CD4-positive, alpha-beta T cell (primary cell): ENCODE measurements at regions not wholly inside any gene's neighbourhood (a gene's known extent, or its start where the extent isn't known, plus 50 kb on each side); places are given as distances from the start of the nearest gene placed in this dataset.

Source experiments
- ATAC-seq: fragments of 200-7000 bp; cut with Tn5 transposase; one replicate; pipeline ENCODE4 v1.10.0; 2022; ENCODE audit warnings: mild to moderate bottlenecking; ENCODE audit not compliant: poor library complexity
- CTCF ChIA-PET: fragments of 350-600 bp; sonication (Branson Sonifier 250); formaldehyde crosslinking; loops from one replicate; lab custom pipeline; 2021; ENCODE audit warnings: antibody characterized with exemption, inconsistent platforms; lab: Charles Lee
- POLR2A ChIA-PET: fragments of 350-600 bp; sonication (Branson Sonifier 250); formaldehyde crosslinking; loops from one replicate; lab custom pipeline; 2021; ENCODE audit warnings: antibody characterized with exemption, inconsistent platforms; lab: Charles Lee
- DNase-seq, 14 experiments: peaks; one replicate each; pipeline ENCODE4 v3.0.0-alpha.2; 2013 to 2020; ENCODE audit warnings: mixed read lengths in 2 of 14
- H3K27ac ChIP-seq, 2 donors: one replicate each; pipeline versions ENCODE4 v1.5.1 to v1.7.0; 2013; ENCODE audit warnings: low read length in 2 of 2, low read depth in 1 of 2, mild to moderate bottlenecking in 1 of 2
- H3K27me3 ChIP-seq, 2 experiments: 1 replicate in 1 of 2; 2 replicates in 1 of 2; pipeline versions ENCODE4 v1.6.1 to v1.7.0; 2013; ENCODE audit warnings: low read length in 2 of 2, control low read depth in 1 of 2, mild to moderate bottlenecking in 1 of 2, moderate library complexity in 1 of 2; ENCODE audit not compliant: insufficient read depth in 2 of 2, control insufficient read depth in 1 of 2
- H3K36me3 ChIP-seq: one replicate; pipeline ENCODE4 v1.6.1; 2013; ENCODE audit warnings: low read length, control low read depth; ENCODE audit not compliant: insufficient read depth
- H3K4me1 ChIP-seq: one replicate; pipeline ENCODE4 v1.6.1; 2013; ENCODE audit warnings: low read length, control low read depth; ENCODE audit not compliant: insufficient read depth
- H3K4me3 ChIP-seq: one replicate; pipeline ENCODE4 v1.5.1; 2013; ENCODE audit warnings: mild to moderate bottlenecking, low read length, moderate library complexity
- H3K9me3 ChIP-seq, 2 experiments: 1 replicate in 1 of 2; 2 replicates in 1 of 2; pipeline versions ENCODE4 v1.6.1 to v1.7.0; 2013; ENCODE audit warnings: low read length in 2 of 2, mild to moderate bottlenecking in 2 of 2, control low read depth in 1 of 2, moderate library complexity in 1 of 2; ENCODE audit not compliant: control insufficient read depth in 1 of 2, insufficient read depth in 1 of 2
- H3K27ac Mint-ChIP-seq: one replicate; pipeline ENCODE4 v1.8.0; 2020; ENCODE audit warnings: mixed read lengths
- H3K27me3 Mint-ChIP-seq: one replicate; pipeline ENCODE4 v1.8.0; 2021; ENCODE audit warnings: mixed read lengths
- H3K36me3 Mint-ChIP-seq: one replicate; pipeline ENCODE4 v1.8.0; 2021; ENCODE audit warnings: low read depth, mixed read lengths
- H3K4me1 Mint-ChIP-seq: one replicate; pipeline ENCODE4 v1.8.0; 2021; ENCODE audit warnings: low read depth, mixed read lengths
- H3K4me3 Mint-ChIP-seq: one replicate; pipeline ENCODE4 v1.8.0; 2020; ENCODE audit warnings: mild to moderate bottlenecking, mixed read lengths
- H3K9me3 Mint-ChIP-seq: one replicate; pipeline ENCODE4 v1.8.0; 2020; ENCODE audit warnings: mixed read lengths
- intact Hi-C, 2 experiments: fragments of 100-400 bp; cut with DNase I in 1 of 2; cut with micrococcal nuclease in 1 of 2; formaldehyde crosslinking; loops; one replicate each; pipeline versions ENCODE4 v1.15.1 to v1.9.0; 2023 to 2025; cut with DNase I, micrococcal nuclease
- TF ChIP-seq, protein P1 (sequence below): fragments of 200-600 bp; IDR thresholded peaks from one replicate; pipeline ENCODE4 v1.8.0; 2022; ENCODE audit warnings: antibody characterized with exemption, mild to moderate bottlenecking

DNA sequence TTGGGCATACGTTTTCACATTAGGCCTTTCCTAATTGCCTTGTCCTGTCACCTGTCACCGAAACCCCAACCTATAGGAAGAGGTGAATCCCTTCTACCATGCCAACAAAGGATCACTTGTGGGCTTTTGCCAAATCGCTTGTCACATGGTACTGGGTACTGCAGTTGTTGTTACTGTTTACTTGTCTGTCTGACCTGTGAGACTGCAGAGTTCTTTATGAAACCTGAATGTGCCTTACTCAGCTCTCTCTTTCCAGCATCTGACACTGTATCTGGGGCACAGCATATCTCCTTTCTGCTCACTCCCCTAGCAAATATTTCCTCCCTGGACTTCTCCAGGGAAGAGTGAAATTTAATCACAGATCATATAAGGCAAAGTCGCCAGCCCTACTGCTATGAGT lies 1272.4 kb downstream of the CDH8 start:
- peaks cover 3 to 5% of the 10 kb centered on the region in 2 experiments for H3K9me3 ChIP-seq
- H3K27me3 Mint-ChIP-seq: no peaks in the 10 kb centered on the region
- peaks cover 18% of the 10 kb centered on the region for H3K9me3 Mint-ChIP-seq
- no peak overlapping the region for H3K4me3 Mint-ChIP-seq
- DNase-seq: no peak
- H3K27me3 ChIP-seq: no peaks in the 10 kb centered on the region
- CTCF ChIA-PET: no interaction called here
- TF ChIP-seq, protein P1, sequence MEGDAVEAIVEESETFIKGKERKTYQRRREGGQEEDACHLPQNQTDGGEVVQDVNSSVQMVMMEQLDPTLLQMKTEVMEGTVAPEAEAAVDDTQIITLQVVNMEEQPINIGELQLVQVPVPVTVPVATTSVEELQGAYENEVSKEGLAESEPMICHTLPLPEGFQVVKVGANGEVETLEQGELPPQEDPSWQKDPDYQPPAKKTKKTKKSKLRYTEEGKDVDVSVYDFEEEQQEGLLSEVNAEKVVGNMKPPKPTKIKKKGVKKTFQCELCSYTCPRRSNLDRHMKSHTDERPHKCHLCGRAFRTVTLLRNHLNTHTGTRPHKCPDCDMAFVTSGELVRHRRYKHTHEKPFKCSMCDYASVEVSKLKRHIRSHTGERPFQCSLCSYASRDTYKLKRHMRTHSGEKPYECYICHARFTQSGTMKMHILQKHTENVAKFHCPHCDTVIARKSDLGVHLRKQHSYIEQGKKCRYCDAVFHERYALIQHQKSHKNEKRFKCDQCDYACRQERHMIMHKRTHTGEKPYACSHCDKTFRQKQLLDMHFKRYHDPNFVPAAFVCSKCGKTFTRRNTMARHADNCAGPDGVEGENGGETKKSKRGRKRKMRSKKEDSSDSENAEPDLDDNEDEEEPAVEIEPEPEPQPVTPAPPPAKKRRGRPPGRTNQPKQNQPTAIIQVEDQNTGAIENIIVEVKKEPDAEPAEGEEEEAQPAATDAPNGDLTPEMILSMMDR: no peak
- no peak overlapping the region for H3K27ac Mint-ChIP-seq
- no peaks in the 10 kb centered on the region for H3K4me1 Mint-ChIP-seq
- no peaks in the 10 kb centered on the region for H3K36me3 ChIP-seq
- intact Hi-C loops: no loop called here
- no peak overlapping the region for H3K4me3 ChIP-seq
- H3K36me3 Mint-ChIP-seq: no peaks in the 10 kb centered on the region
- no peak overlapping the region for H3K27ac ChIP-seq
- POLR2A ChIA-PET: no interaction called here
- no peaks in the 10 kb centered on the region for H3K4me1 ChIP-seq
- no peak for ATAC-seq

DNA sequence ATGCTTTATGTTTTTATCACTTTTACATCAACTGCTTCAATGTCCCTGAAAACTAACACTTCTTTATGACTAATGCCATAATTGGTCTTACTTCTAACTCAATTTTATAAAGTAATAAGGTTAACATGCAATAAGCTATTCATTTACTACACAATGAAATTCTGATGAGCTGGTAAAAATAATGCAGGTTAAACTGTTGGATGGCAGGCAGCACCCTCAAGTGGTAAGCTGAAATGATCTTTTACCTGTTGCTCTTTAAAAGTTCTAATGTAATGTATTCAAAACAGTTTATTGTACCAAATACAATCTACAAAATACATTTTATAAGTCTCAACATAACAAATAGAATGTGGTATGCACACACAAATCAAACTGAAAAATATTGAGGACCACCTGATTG lies 1280.3 kb downstream of the CDH8 start:
- ATAC-seq (no peak), DNase-seq (no peak)
- no peaks in the 10 kb centered on the region for H3K36me3 Mint-ChIP-seq
- intact Hi-C loops: no loop called here
- Histone ChIP-seq H3K27ac (no peak overlapping the region), H3K4me1 (no peaks in the 10 kb centered on the region), H3K27me3 (no peaks in the 10 kb centered on the region), H3K36me3 (no peaks in the 10 kb centered on the region), H3K4me3 (no peak overlapping the region), H3K9me3 (peaks cover 0 to 8% of the 10 kb centered on the region in 2 experiments)
- H3K4me1 Mint-ChIP-seq: no peaks in the 10 kb centered on the region
- POLR2A ChIA-PET: no interaction called here
- TF ChIP-seq, protein P1: no peak
- no peak overlapping the region for H3K4me3 Mint-ChIP-seq
- H3K9me3 Mint-ChIP-seq: peaks cover 10% of the 10 kb centered on the region
- no peak overlapping the region for H3K27ac Mint-ChIP-seq
- CTCF ChIA-PET: no interaction called here
- no peaks in the 10 kb centered on the region for H3K27me3 Mint-ChIP-seq

DNA sequence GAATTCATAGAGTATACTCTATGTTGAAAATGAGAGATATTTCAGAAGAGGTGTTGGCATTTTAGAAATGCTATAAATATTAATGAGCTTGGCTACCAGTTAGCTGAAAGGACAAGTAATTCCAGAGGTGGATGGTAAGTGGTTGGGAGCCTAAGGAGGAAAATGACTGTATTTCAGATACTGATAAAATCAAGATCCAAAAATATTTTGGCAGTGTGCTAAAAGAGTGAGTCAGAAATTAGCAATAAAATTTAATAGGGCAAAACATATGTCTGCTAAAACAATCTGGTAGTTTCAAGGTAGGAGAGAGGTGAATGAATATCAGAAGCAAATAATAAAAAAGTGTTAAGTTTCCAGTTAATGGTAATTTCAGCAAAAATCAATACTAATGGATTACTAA lies 1287.9 kb downstream of the CDH8 start:
- no peaks in the 10 kb centered on the region for H3K4me1 ChIP-seq
- TF ChIP-seq, protein P1: no peak
- peaks cover 4 to 9% of the 10 kb centered on the region in 2 experiments for H3K9me3 ChIP-seq
- ChIA-PET POLR2A (no interaction called here), CTCF (no interaction called here)
- no peak for DNase-seq
- Mint-ChIP-seq H3K36me3 (no peaks in the 10 kb centered on the region), H3K27me3 (no peaks in the 10 kb centered on the region), H3K27ac (no peak overlapping the region), H3K4me1 (no peaks in the 10 kb centered on the region), H3K9me3 (peaks cover 23% of the 10 kb centered on the region), H3K4me3 (no peak overlapping the region)
- intact Hi-C loops: no loop called here
- H3K36me3 ChIP-seq: no peaks in the 10 kb centered on the region
- H3K4me3 ChIP-seq: no peak overlapping the region
- H3K27ac ChIP-seq: no peak overlapping the region
- no peaks in the 10 kb centered on the region for H3K27me3 ChIP-seq
- no peak for ATAC-seq
